ENCODE measurements at regions not wholly inside any gene's neighbourhood (a gene's known extent, or its start where the extent isn't known, plus 50 kb on each side); places are given as distances from the start of the nearest gene placed in this dataset.

GRCh38 chr12:116382686-116383530, 105.4 kb upstream of the MED13L start:
- no peak for DNase-seq

GRCh38 chr12:116384175-116384574, 106.7 kb upstream of the MED13L start:
- DNase-seq: no peak

- no peak for DNase-seq
Observed at GRCh38 chr12:116384691-116385485, 107.4 kb upstream of the MED13L start.

GRCh38 chr12:116385486-116386217, 108.2 kb upstream of the MED13L start:
- DNase-seq: no peak

- DNase-seq: no peak
Observed at GRCh38 chr12:116389326-116389725, 111.8 kb upstream of the MED13L start.

- DNase-seq: no peak
Observed at GRCh38 chr12:116389990-116390389, 112.5 kb upstream of the MED13L start.

GRCh38 chr12:116390401-116391335, 113.2 kb upstream of the MED13L start:
- no peak for DNase-seq

GRCh38 chr12:116391501-116391900, 114.0 kb upstream of the MED13L start:
- no peak for DNase-seq

GRCh38 chr12:116392061-116392460, 114.6 kb upstream of the MED13L start:
- DNase-seq: no peak

- DNase-seq: no peak
Observed at GRCh38 chr12:116393255-116393654, 115.8 kb upstream of the MED13L start.

GRCh38 chr12:116393859-116394650, 116.6 kb upstream of the MED13L start:
- DNase-seq: no peak

GRCh38 chr12:116395396-116395795, 117.9 kb upstream of the MED13L start:
- no peak for DNase-seq

- DNase-seq: no peak
Observed at GRCh38 chr12:116397148-116397547, 119.7 kb upstream of the MED13L start.

- no peak for DNase-seq
Observed at GRCh38 chr12:116398193-116398592, 120.7 kb upstream of the MED13L start.

- DNase-seq: no peak
Observed at GRCh38 chr12:116399055-116399454, 121.6 kb upstream of the MED13L start.

GRCh38 chr12:116400636-116401372, 123.3 kb upstream of the MED13L start:
- DNase-seq: no peak

GRCh38 chr12:116401565-116401964, 124.1 kb upstream of the MED13L start:
- no peak for DNase-seq

GRCh38 chr12:116402163-116402939, 124.9 kb upstream of the MED13L start:
- DNase-seq: no peak

- no peak for DNase-seq
Observed at GRCh38 chr12:116403546-116403945, 126.1 kb upstream of the MED13L start.

- DNase-seq: no peak
Observed at GRCh38 chr12:116404247-116404646, 126.8 kb upstream of the MED13L start.
